HepG2 (cell line): ENCODE measurements at regions not wholly inside any gene's neighbourhood (a gene's known extent, or its start where the extent isn't known, plus 50 kb on each side); places are given as distances from the start of the nearest gene placed in this dataset.

Experiments
- ELF3 ChIP-seq: IDR thresholded peaks from 2 replicates; pipeline ENCODE4 v1.6.1; 2016; ENCODE audit warnings: missing genetic modification reagents, missing compliant biosample characterization
- FOXO1 ChIP-seq: sonication (generic); formaldehyde crosslinking; IDR thresholded peaks from 2 replicates; pipeline ENCODE4 v1.4.0; 2020; ENCODE audit warnings: missing genetic modification reagents
- GFI1 ChIP-seq: sonication (generic); formaldehyde crosslinking; IDR thresholded peaks from 2 replicates; pipeline ENCODE4 v1.5.0; 2020; ENCODE audit warnings: missing genetic modification reagents, mild to moderate bottlenecking, borderline replicate concordance
- HNF4A ChIP-seq: sonication (generic); formaldehyde crosslinking; IDR thresholded peaks from 2 replicates; pipeline ENCODE4 v1.4.0; 2020; ENCODE audit warnings: missing genetic modification reagents
- KLF16 ChIP-seq, 2 experiments: sonication (generic) in 1 of 2; formaldehyde crosslinking in 1 of 2; IDR thresholded peaks; 2 replicates each; pipeline versions ENCODE4 v1.6.1 to v1.8.0; 2016 to 2023; ENCODE audit warnings: missing genetic modification reagents in 2 of 2, missing compliant biosample characterization in 1 of 2
- PPARG ChIP-seq: conservative IDR thresholded peaks from 2 replicates; pipeline ENCODE4 v1.6.1; 2016; ENCODE audit warnings: missing biosample characterization, missing genetic modification reagents
- SMAD9 ChIP-seq: sonication (generic); formaldehyde crosslinking; IDR thresholded peaks from 2 replicates; pipeline ENCODE4 v1.5.1; 2020; ENCODE audit warnings: mild to moderate bottlenecking, missing genetic modification reagents
- THAP9 ChIP-seq: sonication (generic); formaldehyde crosslinking; IDR thresholded peaks from 2 replicates; pipeline ENCODE4; 2020; ENCODE audit warnings: missing genetic modification reagents, mild to moderate bottlenecking, borderline replicate concordance
- ZHX1 ChIP-seq: sonication (generic); formaldehyde crosslinking; IDR thresholded peaks from 2 replicates; pipeline ENCODE4 v1.8.1; 2022; ENCODE audit warnings: low read depth, mild to moderate bottlenecking, missing genetic modification reagents
- ZNF143 ChIP-seq: sonication (generic); formaldehyde crosslinking; IDR thresholded peaks from 2 replicates; pipeline ENCODE4 v1.4.0; 2020; ENCODE audit warnings: missing genetic modification reagents
- ZNF225 ChIP-seq: sonication (generic); formaldehyde crosslinking; IDR thresholded peaks from 2 replicates; pipeline ENCODE4 v1.4.0; 2020; ENCODE audit warnings: mild to moderate bottlenecking, missing genetic modification reagents
- ZNF235 ChIP-seq: sonication (generic); formaldehyde crosslinking; IDR thresholded peaks from 2 replicates; pipeline ENCODE4 v1.8.1; 2023; ENCODE audit warnings: mild to moderate bottlenecking, missing genetic modification reagents, borderline replicate concordance
- ZNF317 ChIP-seq: sonication (generic); formaldehyde crosslinking; IDR thresholded peaks from 2 replicates; pipeline ENCODE4 v1.5.0; 2020; ENCODE audit warnings: mild to moderate bottlenecking, missing genetic modification reagents
- ZNF569 ChIP-seq: sonication (generic); formaldehyde crosslinking; IDR thresholded peaks from 2 replicates; pipeline ENCODE4 v1.5.0; 2020; ENCODE audit warnings: mild to moderate bottlenecking, missing genetic modification reagents, moderate library complexity, borderline replicate concordance
- ZNF746 ChIP-seq: sonication (generic); formaldehyde crosslinking; IDR thresholded peaks from 2 replicates; pipeline ENCODE4 v1.8.0; 2022; ENCODE audit warnings: mild to moderate bottlenecking, missing genetic modification reagents
- ZNF749 ChIP-seq: sonication (generic); formaldehyde crosslinking; IDR thresholded peaks from 2 replicates; pipeline ENCODE4 v1.8.0; 2022; ENCODE audit warnings: mild to moderate bottlenecking, missing genetic modification reagents, moderate library complexity, borderline replicate concordance

- TF ChIP-seq ZNF225 (CRISPR knock-in tag) (no peak), ZNF235 (CRISPR knock-in tag) (no peak), KLF16 (CRISPR knock-in tag; IDR thresholded peaks at IDR 0.05) (no peak), HNF4A (CRISPR knock-in tag) (no peak), ZNF749 (CRISPR knock-in tag) (no peak), ZNF143 (CRISPR knock-in tag) (0 out of 2 replicates have a peak, but pooled peaks have one; percentile 18), SMAD9 (no peak), ZNF569 (CRISPR knock-in tag) (no peak), GFI1 (CRISPR knock-in tag) (no peak), ELF3 (CRISPR knock-in tag) (no peak), ZNF317 (no peak), ZNF746 (CRISPR knock-in tag) (0 out of 2 replicates have a peak, but pooled peaks have one; percentile 23), FOXO1 (no peak), PPARG (CRISPR knock-in tag) (no peak), ZHX1 (CRISPR knock-in tag) (no peak), THAP9 (CRISPR knock-in tag) (0 out of 2 replicates have a peak, but pooled peaks have one; percentile 31)
- TF ChIP-seq, all 625 proteins: peak for 18
These were observed 138.6 kb downstream of the CEBPB start (continued) for GRCh38 chr20:50328996-50329898.
